ENCODE measurements at regions not wholly inside any gene's neighbourhood (a gene's known extent, or its start where the extent isn't known, plus 50 kb on each side); places are given as distances from the start of the nearest gene placed in this dataset.

GRCh38 chr3:118688396-118688884 lies 346.2 kb downstream of the IGSF11 start:
- ATAC-seq (ENCODE audit: insufficient read depth, low read depth), result no peak
- no peak overlapping the region for H3K4me3 ChIP-seq (ENCODE audit: low read depth in 1 of 2, low read length in 2 of 2)
- no peak overlapping the region for H3K9ac ChIP-seq (ENCODE audit: low read depth, low read length)
- no peaks in the 10 kb centered on the region for H3K27me3 ChIP-seq (ENCODE audit: insufficient read depth, low read length, poor library complexity)
- no peak overlapping the region for H2AFZ ChIP-seq (ENCODE audit: low read depth, low read length)
- H3K27ac ChIP-seq (ENCODE audit: low read length), result no peak overlapping the region
- TF ChIP-seq EZH2 (IDR thresholded peaks at IDR 0.05; ENCODE audit: borderline replicate concordance, low read depth, low read length, severe bottlenecking), result no peak
- no peaks in the 10 kb centered on the region for H4K20me1 ChIP-seq (ENCODE audit: insufficient read depth, low read length)
- DNase-seq, result no peak
- no peaks in the 10 kb centered on the region for H3K79me2 ChIP-seq (ENCODE audit: insufficient read depth, low read length)
- H3K36me3 ChIP-seq (ENCODE audit: insufficient read depth, low read length), result no peaks in the 10 kb centered on the region
- H3K4me2 ChIP-seq (ENCODE audit: insufficient read depth, low read length), result no peak overlapping the region
- H3K9me3 ChIP-seq (ENCODE audit: insufficient read depth, low read length, severe bottlenecking), result no peaks in the 10 kb centered on the region
- no peaks in the 10 kb centered on the region for H3K4me1 ChIP-seq (ENCODE audit: insufficient read depth, low read length)

DNA sequence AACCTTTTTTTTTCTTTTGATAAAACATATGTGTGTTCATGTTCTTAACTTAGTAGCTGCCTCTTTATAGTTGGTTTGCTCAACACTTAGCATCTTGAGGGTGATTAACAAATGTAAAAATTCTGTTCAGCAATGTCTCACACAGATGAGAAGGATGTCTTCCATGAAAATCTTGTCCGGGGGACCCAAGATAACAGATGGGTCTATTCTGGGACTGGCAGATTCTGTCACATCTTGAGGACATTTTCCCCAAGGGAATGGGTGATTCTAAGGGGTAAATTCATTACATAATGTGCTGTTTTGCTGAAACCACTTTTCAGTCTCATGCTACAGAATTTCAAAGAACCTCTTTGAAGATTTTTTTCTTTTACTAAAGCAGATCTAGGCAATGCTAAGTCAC lies 342.2 kb downstream of the IGSF11 start:
- DNase-seq, result no peak
- no peaks in the 10 kb centered on the region for H3K27me3 ChIP-seq (ENCODE audit: insufficient read depth, low read length, poor library complexity)
- no peak overlapping the region for H3K4me3 ChIP-seq (ENCODE audit: low read depth in 1 of 2, low read length in 2 of 2)
- no peaks in the 10 kb centered on the region for H4K20me1 ChIP-seq (ENCODE audit: insufficient read depth, low read length)
- TF ChIP-seq CTCF (IDR thresholded peaks at IDR 0.05; ENCODE audit: borderline replicate concordance, extremely low read depth, low read length, poor library complexity, severe bottlenecking), result no peak
- TF ChIP-seq EZH2 (IDR thresholded peaks at IDR 0.05; ENCODE audit: borderline replicate concordance, low read depth, low read length, severe bottlenecking), result no peak
- no peaks in the 10 kb centered on the region for H3K36me3 ChIP-seq (ENCODE audit: insufficient read depth, low read length)
- no peaks in the 10 kb centered on the region for H3K79me2 ChIP-seq (ENCODE audit: insufficient read depth, low read length)
- no peak overlapping the region for H2AFZ ChIP-seq (ENCODE audit: low read depth, low read length)
- H3K9ac ChIP-seq (ENCODE audit: low read depth, low read length), result no peak overlapping the region
- H3K9me3 ChIP-seq (ENCODE audit: insufficient read depth, low read length, severe bottlenecking), result no peaks in the 10 kb centered on the region
- no peak overlapping the region for H3K27ac ChIP-seq (ENCODE audit: low read length)
- ATAC-seq (ENCODE audit: insufficient read depth, low read depth), result no peak
- no peak overlapping the region for H3K4me2 ChIP-seq (ENCODE audit: insufficient read depth, low read length)
- H3K4me1 ChIP-seq (ENCODE audit: insufficient read depth, low read length), result no peaks in the 10 kb centered on the region

DNA sequence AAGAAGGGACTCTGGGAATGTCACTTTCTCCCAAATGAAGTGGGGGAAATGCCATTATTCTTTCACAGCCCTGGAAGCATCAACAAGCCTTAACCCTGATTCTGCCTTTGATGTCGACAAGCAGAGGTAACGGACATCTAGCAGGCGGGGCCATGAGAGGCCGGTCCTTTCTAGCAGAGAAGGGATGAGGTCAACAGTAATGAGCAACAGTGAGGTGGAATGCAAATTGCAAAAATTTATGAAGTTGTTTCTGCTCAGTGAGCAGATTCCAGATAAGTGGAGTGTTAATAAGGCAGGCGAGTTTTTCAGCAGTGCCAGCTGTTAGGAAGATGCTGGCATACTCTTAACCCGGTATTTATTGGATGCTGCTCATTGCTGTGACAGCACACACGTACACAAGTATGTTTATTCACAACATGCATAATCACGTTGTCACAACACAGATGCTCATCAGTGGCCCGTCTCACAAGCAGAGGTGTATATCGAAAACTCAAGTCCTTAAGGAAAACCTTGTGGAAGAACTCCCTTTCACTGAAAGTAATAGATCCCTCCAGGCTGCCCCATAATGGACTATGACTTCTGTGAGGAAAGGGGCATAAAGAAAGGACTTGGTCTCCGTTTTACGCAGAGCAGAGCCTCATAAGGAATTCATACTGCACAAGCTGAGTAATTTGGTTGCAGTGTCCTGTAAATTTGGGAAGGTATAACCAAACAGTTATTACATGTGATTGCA lies 329.0 kb downstream of the IGSF11 start:
- no peak for TF ChIP-seq CTCF (IDR thresholded peaks at IDR 0.05; ENCODE audit: borderline replicate concordance, extremely low read depth, low read length, poor library complexity, severe bottlenecking)
- Histone ChIP-seq H3K9me3 (ENCODE audit: insufficient read depth, low read length, severe bottlenecking) (no peaks in the 10 kb centered on the region), H3K27me3 (ENCODE audit: insufficient read depth, low read length, poor library complexity) (no peaks in the 10 kb centered on the region), H3K79me2 (ENCODE audit: insufficient read depth, low read length) (no peaks in the 10 kb centered on the region), H4K20me1 (ENCODE audit: insufficient read depth, low read length) (no peaks in the 10 kb centered on the region), H3K9ac (ENCODE audit: low read depth, low read length) (no peak overlapping the region), H2AFZ (ENCODE audit: low read depth, low read length) (no peak overlapping the region), H3K4me1 (ENCODE audit: insufficient read depth, low read length) (no peaks in the 10 kb centered on the region), H3K36me3 (ENCODE audit: insufficient read depth, low read length) (no peaks in the 10 kb centered on the region), H3K27ac (ENCODE audit: low read length) (no peak overlapping the region), H3K4me2 (ENCODE audit: insufficient read depth, low read length) (no peak overlapping the region), H3K4me3 (ENCODE audit: low read depth in 1 of 2, low read length in 2 of 2) (no peak overlapping the region)
- ATAC-seq (ENCODE audit: insufficient read depth, low read depth), result no peak
- DNase-seq, result no peak

DNA sequence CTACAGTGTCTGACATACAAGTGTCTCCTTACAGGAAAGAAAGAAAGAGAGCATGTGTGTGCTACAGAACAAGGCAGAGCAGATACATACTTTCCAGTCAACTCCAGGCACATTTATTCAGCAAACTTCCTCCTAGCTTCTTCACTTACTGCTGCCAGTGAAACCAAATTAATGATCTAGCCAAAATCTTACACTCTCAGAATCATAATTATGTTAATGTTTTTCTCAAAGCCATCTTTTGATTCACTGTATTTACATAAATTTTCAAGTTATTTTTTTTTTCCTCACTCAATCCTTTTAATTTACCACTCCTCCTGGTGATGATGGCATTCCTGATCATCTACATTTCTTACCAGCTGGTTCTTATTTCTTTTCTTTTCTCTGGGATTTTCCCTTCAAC lies 326.7 kb downstream of the IGSF11 start:
- H3K4me3 ChIP-seq (ENCODE audit: low read depth in 1 of 2, low read length in 2 of 2), result no peak overlapping the region
- no peaks in the 10 kb centered on the region for H3K79me2 ChIP-seq (ENCODE audit: insufficient read depth, low read length)
- ATAC-seq (ENCODE audit: insufficient read depth, low read depth) (no peak), DNase-seq (no peak)
- H3K9me3 ChIP-seq (ENCODE audit: insufficient read depth, low read length, severe bottlenecking), result no peaks in the 10 kb centered on the region
- no peak overlapping the region for H3K27ac ChIP-seq (ENCODE audit: low read length)
- no peak overlapping the region for H3K4me2 ChIP-seq (ENCODE audit: insufficient read depth, low read length)
- no peaks in the 10 kb centered on the region for H3K36me3 ChIP-seq (ENCODE audit: insufficient read depth, low read length)
- TF ChIP-seq CTCF (IDR thresholded peaks at IDR 0.05; ENCODE audit: borderline replicate concordance, extremely low read depth, low read length, poor library complexity, severe bottlenecking) (no peak), EZH2 (IDR thresholded peaks at IDR 0.05; ENCODE audit: borderline replicate concordance, low read depth, low read length, severe bottlenecking) (no peak)
- H2AFZ ChIP-seq (ENCODE audit: low read depth, low read length), result no peak overlapping the region
- no peaks in the 10 kb centered on the region for H3K27me3 ChIP-seq (ENCODE audit: insufficient read depth, low read length, poor library complexity)
- H4K20me1 ChIP-seq (ENCODE audit: insufficient read depth, low read length), result no peaks in the 10 kb centered on the region
- no peak overlapping the region for H3K9ac ChIP-seq (ENCODE audit: low read depth, low read length)
- no peaks in the 10 kb centered on the region for H3K4me1 ChIP-seq (ENCODE audit: insufficient read depth, low read length)
